ENCODE measurements at regions not wholly inside any gene's neighbourhood (a gene's known extent, or its start where the extent isn't known, plus 50 kb on each side); places are given as distances from the start of the nearest gene placed in this dataset.
A peak's percentile ranks its signal among the peaks of the same experiment; 100 is the strongest.

GRCh38 chr12:90870971-90871725, 83.8 kb downstream of the CCER1 start:
- no peaks in the 10 kb centered on the region for H3K4me1 ChIP-seq
- TF ChIP-seq, protein P1, sequence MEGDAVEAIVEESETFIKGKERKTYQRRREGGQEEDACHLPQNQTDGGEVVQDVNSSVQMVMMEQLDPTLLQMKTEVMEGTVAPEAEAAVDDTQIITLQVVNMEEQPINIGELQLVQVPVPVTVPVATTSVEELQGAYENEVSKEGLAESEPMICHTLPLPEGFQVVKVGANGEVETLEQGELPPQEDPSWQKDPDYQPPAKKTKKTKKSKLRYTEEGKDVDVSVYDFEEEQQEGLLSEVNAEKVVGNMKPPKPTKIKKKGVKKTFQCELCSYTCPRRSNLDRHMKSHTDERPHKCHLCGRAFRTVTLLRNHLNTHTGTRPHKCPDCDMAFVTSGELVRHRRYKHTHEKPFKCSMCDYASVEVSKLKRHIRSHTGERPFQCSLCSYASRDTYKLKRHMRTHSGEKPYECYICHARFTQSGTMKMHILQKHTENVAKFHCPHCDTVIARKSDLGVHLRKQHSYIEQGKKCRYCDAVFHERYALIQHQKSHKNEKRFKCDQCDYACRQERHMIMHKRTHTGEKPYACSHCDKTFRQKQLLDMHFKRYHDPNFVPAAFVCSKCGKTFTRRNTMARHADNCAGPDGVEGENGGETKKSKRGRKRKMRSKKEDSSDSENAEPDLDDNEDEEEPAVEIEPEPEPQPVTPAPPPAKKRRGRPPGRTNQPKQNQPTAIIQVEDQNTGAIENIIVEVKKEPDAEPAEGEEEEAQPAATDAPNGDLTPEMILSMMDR (IDR thresholded peaks at IDR 0.05): no peak
- H3K27me3 ChIP-seq: no peaks in the 10 kb centered on the region
- DNase-seq (no peak), ATAC-seq (no peak)
- H3K9me3 ChIP-seq: no peaks in the 10 kb centered on the region
- intact Hi-C loops (cut with DNase I): no loop called here
- no peak overlapping the region for H3K4me3 ChIP-seq
- H3K36me3 ChIP-seq: no peaks in the 10 kb centered on the region
- WGBS, 2 donors: 90 to 93% methylated on average over 1 of the region's 1 CpG
- H3K27ac ChIP-seq: no peak overlapping the region

- intact Hi-C loops (cut with DNase I): no loop called here
- 42 to 59% methylated on average over 1 of the region's 1 CpG for WGBS, 2 donors
- ATAC-seq: no peak
Observed at GRCh38 chr12:90868626-90869025, 86.3 kb downstream of the CCER1 start.

GRCh38 chr12:90859591-90859990, 95.4 kb downstream of the CCER1 start:
- Histone ChIP-seq H3K4me3 (no peak overlapping the region), H3K27me3 (no peaks in the 10 kb centered on the region), H3K4me1 (peaks cover 0 to 11% (median 3%) of the 10 kb centered on the region in 9 donors), H3K9me3 (peaks cover 0 to 19% (median 0%) of the 10 kb centered on the region in 11 donors), H3K27ac (no peak overlapping the region), H3K36me3 (no peaks in the 10 kb centered on the region)
- DNase-seq (no peak), ATAC-seq (no peak)
- intact Hi-C loops (cut with DNase I): loop anchor here in 5 of 10 donors (10.0 kb wide), 2 partner anchors 165 to 1315 kb away; no protein-coding TSS in a partner anchor
- TF ChIP-seq, protein P1 (IDR thresholded peaks at IDR 0.05): no peak

More at GRCh38 chr12:90868626-90869025, 86.3 kb downstream of the CCER1 start:
- H3K27ac ChIP-seq: no peak overlapping the region
- no peaks in the 10 kb centered on the region for H3K9me3 ChIP-seq
- H3K4me1 ChIP-seq: no peaks in the 10 kb centered on the region
- DNase-seq: no peak
- H3K4me3 ChIP-seq: no peak overlapping the region
- no peaks in the 10 kb centered on the region for H3K27me3 ChIP-seq
- TF ChIP-seq, protein P1 (IDR thresholded peaks at IDR 0.05): no peak
- H3K36me3 ChIP-seq: no peaks in the 10 kb centered on the region

GRCh38 chr12:90858252-90858651, 96.7 kb downstream of the CCER1 start:
- TF ChIP-seq, protein P1 (IDR thresholded peaks at IDR 0.05): no peak
- 17 to 28% methylated on average over 2 of the region's 2 CpGs for WGBS, 2 donors

More at GRCh38 chr12:90858252-90858651, 96.7 kb downstream of the CCER1 start:
- no peak overlapping the region for H3K27ac ChIP-seq
- peaks cover 0 to 19% (median 0%) of the 10 kb centered on the region in 11 donors for H3K9me3 ChIP-seq
- DNase-seq (peak in 1 of 2 donors; percentile 13), ATAC-seq (peak in 2 of 8 donors; percentile 58 to 62)
- H3K4me3 ChIP-seq: no peak overlapping the region
- no peaks in the 10 kb centered on the region for H3K27me3 ChIP-seq
- no peaks in the 10 kb centered on the region for H3K36me3 ChIP-seq
- intact Hi-C loops (cut with DNase I): loop anchor here in 5 of 10 donors (10.0 kb wide), 2 partner anchors 163 to 1313 kb away; no protein-coding TSS in a partner anchor
- H3K4me1 ChIP-seq: peaks cover 0 to 17% (median 3%) of the 10 kb centered on the region in 9 donors

Measured in heart right ventricle (tissue), 16 donors.